PC-3 (cell line): ENCODE measurements at regions not wholly inside any gene's neighbourhood (a gene's known extent, or its start where the extent isn't known, plus 50 kb on each side); places are given as distances from the start of the nearest gene placed in this dataset.

ENCODE experiments used
- EZH2 ChIP-seq: fragments of 300-600 bp; sonication (generic); IDR thresholded peaks from one replicate; pipeline ENCODE4 v1.6.1; 2017; ENCODE audit warnings: antibody characterized with exemption, mild to moderate bottlenecking, low read length; ENCODE audit not compliant: unreplicated experiment
- EZH2phosphoT487 ChIP-seq: fragments of 300-600 bp; sonication (generic); IDR thresholded peaks from 2 replicates; pipeline ENCODE4 v1.6.1; 2018; ENCODE audit warnings: mild to moderate bottlenecking, antibody characterized with exemption, low read length, borderline replicate concordance
- TF ChIP-seq, protein P1 (sequence below): fragments of 300-600 bp; sonication (generic); conservative IDR thresholded peaks from 2 replicates; pipeline ENCODE4 v1.5.1; 2017; ENCODE audit warnings: antibody characterized with exemption, low read depth, mild to moderate bottlenecking, low read length

GRCh38 chr5:36396640-36397039, 94.9 kb upstream of the RANBP3L start:
- TF ChIP-seq, protein P1, sequence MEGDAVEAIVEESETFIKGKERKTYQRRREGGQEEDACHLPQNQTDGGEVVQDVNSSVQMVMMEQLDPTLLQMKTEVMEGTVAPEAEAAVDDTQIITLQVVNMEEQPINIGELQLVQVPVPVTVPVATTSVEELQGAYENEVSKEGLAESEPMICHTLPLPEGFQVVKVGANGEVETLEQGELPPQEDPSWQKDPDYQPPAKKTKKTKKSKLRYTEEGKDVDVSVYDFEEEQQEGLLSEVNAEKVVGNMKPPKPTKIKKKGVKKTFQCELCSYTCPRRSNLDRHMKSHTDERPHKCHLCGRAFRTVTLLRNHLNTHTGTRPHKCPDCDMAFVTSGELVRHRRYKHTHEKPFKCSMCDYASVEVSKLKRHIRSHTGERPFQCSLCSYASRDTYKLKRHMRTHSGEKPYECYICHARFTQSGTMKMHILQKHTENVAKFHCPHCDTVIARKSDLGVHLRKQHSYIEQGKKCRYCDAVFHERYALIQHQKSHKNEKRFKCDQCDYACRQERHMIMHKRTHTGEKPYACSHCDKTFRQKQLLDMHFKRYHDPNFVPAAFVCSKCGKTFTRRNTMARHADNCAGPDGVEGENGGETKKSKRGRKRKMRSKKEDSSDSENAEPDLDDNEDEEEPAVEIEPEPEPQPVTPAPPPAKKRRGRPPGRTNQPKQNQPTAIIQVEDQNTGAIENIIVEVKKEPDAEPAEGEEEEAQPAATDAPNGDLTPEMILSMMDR, result no peak
- TF ChIP-seq EZH2phosphoT487, result no peak
- TF ChIP-seq EZH2, result no peak
